Anterior cingulate cortex (tissue), 58 donors: ENCODE measurements at regions not wholly inside any gene's neighbourhood (a gene's known extent, or its start where the extent isn't known, plus 50 kb on each side); places are given as distances from the start of the nearest gene placed in this dataset.

Source experiments
- DNase-seq, 58 donors: peaks; one replicate each; lab custom pipeline; 2025; lab: John Stamatoyannopoulos, UW

DNA sequence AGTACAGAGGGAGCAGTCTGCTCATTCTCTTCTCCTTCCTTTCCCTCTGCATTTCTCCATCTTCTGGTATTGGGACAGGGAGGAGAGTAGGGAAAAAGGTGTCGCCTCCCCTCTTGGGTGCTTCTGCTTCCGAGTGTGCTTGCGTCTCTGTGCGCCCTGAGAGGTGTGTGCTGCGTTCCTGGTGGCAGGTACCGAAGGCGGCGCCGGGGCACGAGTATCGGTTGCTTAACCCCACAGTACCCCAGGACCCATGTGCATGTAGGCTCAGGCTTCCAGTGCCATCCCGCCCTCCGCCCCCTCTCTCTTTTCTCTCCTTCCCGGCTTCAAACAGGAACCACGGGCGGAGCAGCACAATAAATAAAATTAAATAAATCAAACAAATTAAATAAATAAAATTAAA is 169.3 kb upstream of the GLI3 start:
- DNase-seq: no peak

DNA sequence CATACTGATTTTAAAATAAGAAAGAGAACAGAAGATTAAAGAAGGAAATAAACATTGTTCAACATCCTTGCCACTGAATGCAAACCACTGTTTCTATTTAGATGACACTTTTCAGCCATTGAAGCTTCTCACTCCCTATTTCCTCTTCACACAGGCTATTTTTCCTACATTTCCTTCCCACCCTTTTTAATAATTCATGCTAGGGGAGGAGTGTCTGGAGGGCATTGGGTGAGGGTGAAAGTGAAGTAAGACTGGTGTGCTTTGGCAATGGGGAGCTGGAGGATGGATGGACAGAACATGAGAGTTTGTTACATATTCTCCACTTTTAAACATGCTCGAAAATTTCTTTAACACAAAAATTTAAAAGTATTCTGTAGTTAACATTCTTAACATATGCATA is 168.8 kb upstream of the GLI3 start:
- DNase-seq: no peak

DNA sequence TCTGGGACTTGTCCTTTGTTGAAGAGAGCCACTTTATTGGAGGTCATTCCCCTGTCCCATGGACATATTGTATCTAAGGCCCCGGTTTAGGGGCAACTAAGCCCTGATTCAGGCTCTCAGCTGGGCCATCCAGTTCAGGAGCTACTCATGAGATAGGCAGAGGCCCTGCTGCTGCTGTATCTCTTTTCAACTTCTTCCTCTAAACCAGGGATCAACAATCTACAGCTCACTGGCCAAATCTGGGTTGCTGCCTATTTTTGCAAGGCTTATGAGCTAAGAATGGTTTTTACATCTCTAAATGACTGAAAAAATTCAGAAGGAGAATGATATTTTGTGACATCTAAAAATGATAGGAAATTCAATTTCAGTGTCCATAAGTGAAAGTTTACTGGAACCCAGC is 166.8 kb upstream of the GLI3 start:
- DNase-seq: no peak

DNA sequence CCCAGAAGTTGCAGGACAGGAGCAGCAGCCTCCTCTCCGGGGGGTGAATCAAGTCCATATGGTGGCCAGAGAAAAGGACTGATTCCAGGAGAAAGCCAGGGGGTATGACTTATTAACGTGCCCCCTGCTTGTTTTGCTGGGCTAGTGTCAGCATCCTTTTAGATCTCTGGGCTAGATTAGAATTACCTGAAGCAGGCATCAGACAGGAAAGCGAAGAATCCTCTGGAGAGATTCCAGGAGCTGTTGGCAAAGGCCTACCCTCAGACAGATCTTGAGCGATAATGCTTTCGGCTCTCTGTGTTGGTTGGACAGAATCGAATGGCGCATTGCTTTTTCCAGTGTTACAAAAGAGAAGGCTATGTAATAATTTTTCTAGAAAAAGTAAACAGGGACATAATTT is 164.0 kb upstream of the GLI3 start:
- DNase-seq: no peak

DNA sequence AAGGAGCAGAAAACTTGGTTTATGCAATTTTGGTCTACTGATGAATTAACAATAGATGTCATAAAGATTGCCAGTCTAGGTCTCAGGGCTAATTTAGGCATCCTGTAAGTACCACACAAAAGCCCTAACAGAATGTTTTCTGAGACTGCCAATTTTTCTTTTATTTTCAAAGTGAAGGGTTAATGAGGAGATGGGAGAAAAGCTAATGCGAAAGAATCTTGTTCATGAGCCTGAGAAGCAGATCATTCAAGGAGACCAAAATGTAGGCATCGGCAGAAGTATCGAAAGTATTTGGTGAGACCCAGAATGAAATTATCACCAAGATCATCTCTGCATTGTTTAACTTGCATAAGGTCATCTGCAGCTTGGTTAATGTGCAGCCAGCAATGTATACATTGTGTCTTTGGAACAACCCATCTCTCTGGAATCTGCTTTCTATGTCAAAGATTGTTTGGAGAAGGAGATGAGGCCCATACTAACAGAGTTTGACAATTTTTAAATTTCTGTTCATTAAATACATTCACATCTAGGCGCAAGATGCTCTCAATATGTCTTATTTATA is 163.3 kb upstream of the GLI3 start:
- DNase-seq: no peak

DNA sequence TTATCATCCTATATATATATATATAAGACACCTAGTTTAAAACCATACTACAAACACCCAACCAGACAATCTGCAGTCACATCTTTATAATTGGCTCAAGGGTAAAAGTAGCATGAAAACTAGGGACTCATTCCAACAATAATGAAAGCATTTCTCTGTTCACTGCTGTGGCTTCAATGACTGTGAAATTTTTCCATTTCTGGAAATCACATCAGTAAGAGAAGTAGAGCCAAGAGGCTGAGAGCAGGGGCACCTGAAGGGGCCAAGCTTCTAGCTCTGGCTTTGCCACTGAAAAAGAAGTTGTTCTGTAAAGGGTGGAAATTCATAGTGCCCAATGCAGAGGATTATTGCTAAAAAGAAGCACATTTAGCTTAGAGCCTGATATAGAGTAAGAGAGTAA is 158.6 kb upstream of the GLI3 start:
- DNase-seq: no peak

DNA sequence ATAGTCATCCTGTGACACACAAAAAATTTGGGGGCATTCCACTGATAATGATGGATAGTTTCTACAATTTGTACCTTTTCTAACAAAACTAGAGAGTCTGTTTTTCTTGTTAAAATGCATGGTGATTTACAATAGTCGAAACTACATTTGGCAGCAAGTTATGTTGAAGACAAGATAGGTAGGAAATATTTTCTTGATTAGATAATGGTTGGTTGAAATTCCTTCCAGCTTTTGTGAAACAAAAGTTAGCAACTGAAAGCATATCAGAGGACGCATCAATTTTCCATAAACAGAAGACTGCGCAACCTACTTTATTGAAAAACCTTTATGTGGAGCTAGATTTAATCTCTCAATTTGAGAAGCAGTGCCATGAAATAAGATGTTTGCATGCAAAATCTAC is 155.8 kb upstream of the GLI3 start:
- no peak for DNase-seq

DNA sequence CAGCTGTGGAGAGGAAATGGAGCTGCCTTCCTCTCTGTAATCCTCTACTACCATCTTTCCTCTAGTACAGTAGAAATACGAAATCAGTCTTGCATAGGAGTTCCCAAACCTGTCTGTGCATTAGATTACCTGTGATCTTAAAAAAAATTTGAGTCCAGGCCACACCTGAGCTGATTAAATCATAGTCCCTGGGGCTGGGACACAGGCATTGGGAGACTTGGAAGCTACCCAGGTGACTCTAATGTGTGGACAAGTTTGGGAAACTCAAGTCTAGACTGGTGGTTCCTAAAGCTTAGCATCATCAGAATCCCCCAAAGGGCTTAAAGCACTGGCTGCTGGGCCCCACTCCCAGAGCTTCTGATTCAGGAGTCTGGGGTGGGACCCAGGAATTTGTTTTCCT is 152.7 kb upstream of the GLI3 start:
- DNase-seq: no peak

DNA sequence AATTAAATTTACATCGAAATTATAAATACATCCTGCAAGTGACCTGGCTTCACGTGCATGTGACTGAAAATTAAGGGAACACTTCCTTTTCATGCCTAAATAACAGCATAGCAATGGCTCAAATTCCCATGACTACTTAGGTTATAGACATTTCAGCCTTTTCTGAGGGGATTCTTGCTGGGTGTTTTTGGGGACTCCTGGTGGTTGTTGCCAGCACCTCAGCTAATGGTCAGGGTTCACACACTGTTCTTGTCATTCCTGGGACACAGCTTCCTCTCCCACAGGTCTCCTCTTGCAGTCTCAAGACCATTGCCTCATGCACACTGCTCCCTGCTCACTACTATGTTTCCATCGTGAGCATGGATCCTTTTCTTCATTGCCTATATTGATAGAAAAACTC is 148.9 kb upstream of the GLI3 start:
- DNase-seq: no peak

DNA sequence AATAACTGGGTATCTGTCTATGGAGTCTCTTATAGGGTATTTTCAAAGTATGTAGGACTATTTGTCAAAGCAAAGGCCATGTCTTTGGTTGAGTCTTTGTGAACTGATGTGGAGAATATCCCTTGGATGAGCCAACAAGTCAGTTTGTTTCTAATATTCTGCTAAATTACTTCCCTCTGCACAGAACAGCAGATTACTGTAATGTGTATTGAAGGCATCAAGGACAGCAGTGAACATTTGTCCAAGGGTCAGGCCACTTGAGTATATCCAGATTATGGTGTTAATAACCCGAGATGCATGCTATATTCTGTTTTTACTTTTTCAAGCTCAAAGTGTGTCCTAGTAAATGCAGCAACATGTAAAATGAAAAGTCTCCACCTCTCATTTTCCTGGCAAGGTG is 144.2 kb upstream of the GLI3 start:
- no peak for DNase-seq

DNA sequence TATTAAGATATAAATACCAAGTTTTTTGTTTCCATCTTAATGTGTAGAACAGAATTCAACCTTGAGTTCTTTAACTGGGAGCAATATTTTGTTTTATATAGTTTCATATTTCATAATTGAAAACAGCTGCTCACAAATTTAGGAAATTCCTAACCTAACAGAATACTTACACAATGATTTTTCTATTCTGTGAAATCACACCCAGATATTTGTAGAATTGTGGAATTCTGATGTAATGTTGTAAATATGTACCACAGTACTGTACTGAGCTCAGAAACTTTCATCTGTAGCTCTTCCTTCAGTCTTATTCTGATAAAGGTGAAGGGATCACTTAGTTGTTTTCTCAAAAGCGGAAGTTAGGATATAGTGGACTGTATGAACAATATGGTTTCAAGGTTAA is 143.4 kb upstream of the GLI3 start:
- no peak for DNase-seq

DNA sequence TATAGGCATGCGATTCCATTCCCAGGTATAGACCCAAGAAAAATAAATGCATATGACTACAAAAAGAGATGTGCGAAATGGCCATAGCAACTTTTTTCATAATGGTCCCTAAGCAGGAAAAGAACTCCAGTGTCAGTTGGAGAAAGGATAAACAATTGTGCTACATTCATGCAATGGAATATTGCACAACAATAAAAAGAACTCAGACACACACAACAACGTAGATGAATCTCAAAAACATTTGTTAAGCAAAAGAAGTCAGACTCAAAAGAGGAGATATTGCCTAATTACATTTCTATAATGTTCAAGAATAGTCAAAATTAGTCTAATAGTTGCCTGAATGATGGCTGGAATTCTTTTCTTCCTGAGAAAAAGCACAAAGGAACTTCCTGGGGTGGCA is 141.1 kb upstream of the GLI3 start:
- no peak for DNase-seq

DNA sequence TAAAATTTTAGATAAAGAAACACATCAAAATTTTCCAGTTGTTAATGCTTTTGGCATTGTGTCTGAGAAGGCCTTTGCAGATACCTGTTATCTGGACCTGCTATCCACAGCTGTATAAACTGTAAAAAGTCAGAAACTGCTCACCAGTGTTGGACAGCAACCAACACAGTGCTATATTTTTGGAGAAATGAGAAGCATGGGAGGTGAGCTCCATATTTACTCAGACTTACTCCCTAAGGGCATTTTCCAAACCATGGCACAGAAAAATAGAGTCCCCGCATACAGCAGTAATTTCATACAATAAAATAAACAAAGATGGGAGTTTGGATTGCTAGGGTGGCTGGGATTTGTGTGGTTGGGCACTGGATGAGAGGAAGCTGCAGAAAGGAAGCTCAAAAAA is 136.3 kb upstream of the GLI3 start:
- no peak for DNase-seq

DNA sequence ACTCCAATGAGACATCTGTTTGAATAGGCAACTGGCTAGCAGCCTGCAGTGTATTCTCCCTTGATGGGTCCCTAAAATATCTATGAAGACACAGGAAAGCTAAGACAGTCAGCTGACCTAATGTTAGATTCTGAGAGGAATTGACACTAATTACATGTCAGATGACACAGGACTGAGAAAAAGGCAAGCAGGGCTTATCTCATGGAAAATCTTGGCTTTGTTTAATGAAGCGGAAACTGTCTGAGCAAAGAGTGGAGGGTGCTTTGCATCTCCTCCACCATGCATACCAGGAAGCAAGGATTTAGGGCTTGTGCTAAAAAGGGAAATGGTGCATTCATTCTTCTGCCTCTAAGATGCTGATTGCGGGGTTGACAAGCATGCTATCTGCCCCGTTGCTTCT is 135.5 kb upstream of the GLI3 start:
- no peak for DNase-seq

DNA sequence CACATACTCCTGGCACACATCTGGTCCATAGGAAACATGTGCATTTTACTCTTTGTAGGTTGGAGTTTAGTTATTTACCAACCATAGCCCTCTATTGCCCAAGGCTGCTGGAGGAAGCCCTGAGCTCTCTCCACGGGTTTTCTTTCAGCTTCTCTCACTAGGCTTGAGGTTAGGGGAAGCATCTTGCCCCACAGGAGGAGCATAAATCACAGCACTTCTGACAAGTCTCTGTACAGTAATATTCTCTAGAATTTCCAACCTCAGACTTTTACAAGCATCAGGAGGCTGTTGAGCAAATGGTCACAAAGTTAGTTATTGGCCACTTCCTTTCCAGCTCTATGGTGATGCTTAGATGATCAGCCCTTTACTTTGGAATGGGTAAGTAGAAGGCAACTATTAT is 122.9 kb upstream of the GLI3 start:
- DNase-seq: no peak

DNA sequence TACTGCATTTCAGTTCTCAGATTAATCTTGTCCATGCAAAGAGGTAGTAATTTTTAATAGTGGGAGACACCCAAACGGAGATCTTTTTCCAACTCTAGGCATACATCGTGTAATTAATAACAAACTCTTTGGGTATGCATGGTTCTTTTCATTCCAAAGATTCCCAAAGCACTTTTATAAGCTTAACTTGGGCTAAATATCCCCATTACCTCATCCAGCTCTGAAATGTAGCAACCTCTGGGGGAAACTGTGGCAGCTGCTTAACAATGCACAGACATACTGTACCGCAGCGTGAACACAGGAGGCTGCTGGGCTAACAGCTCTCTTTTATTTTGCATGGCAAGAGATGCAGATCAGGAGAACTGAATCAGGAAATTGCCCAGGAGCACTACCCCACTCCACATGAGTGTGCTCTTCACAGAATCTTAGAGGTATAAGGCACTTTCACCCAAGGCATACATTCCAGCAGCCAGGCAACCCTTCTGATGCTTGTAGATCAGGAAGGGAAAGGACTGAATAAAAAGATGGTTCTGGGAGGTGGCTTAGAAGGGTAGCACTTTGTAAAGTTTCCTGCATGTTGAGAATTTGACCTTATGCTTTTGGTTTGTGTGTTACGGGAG is 114.4 kb upstream of the GLI3 start:
- DNase-seq: no peak

DNA sequence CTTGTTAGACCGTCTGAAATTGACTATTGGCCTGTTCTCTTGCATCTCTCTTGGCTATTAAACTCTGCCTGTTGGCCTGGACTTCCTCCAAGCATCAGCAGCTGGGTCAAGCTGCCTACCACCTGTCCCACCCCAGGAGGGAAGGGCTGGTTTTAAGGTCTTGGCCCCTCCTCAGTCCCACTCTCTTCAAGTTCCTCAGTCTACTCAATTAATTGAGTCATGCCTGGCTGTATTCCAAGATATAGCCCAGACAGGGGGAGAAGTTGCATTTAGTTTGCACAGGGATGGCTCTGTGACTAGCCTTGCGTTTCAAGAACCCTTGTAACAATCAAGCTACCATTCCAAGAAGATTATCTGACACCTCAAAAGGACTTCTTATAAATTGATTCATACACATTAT is 113.8 kb upstream of the GLI3 start:
- no peak for DNase-seq

DNA sequence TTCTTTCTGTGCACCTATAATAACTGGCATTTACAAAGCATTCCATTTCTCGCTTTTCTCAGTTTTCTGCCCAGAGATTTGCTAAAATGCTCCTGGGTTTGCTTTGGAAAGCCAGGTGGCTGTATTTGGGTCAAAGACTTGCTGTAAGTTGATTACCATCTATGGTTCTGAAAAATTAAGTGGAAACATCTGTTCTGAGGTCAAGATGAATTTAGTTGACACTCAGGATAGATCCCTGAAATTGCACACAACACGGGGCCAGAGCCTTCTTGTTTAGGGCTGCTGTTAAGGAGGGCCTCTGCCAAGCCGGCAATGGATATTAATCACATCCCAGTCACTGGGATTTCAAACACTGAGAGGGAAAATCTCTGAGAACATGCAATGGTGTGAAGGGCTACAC is 111.6 kb upstream of the GLI3 start:
- no peak for DNase-seq

DNA sequence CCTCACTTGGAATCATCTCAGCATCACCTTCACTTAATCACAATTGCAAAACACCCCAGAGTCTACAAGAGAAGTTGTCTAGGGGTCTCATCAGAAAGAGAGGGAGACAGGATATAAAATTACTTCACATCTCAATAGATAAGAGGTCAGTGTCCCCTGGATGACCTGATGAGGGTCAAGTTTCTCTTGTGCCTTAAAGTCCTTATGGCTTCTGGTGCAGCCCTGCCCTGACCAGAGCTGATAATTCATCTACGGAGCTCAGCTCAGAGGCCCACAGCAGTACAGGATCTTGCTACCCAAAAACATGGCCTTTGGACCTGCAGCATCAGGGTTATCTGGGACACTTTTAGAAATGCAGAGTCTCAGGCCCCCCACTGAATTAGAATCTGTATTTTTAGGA is 111.1 kb upstream of the GLI3 start:
- DNase-seq: no peak

DNA sequence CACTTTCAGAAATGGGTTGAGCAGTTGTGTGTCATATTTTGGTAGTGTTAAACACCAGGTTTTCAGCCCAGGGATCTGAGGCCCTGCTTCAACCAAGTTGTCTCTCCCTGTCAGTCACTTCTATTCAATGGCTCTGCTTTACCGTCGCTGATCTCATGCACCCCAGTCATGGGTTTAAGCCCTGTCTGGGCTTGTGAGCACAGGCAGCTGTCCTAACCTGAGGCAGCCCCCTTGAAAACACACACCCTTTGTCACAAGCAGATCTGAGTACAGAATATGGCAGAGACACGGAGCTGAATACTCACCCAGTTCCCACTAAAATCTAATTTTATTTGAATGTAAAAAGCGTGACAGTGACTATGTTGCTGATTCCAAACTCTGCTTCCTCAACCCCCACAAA is 110.6 kb upstream of the GLI3 start:
- peak in 1 of 58 donors; percentile 2 for DNase-seq

DNA sequence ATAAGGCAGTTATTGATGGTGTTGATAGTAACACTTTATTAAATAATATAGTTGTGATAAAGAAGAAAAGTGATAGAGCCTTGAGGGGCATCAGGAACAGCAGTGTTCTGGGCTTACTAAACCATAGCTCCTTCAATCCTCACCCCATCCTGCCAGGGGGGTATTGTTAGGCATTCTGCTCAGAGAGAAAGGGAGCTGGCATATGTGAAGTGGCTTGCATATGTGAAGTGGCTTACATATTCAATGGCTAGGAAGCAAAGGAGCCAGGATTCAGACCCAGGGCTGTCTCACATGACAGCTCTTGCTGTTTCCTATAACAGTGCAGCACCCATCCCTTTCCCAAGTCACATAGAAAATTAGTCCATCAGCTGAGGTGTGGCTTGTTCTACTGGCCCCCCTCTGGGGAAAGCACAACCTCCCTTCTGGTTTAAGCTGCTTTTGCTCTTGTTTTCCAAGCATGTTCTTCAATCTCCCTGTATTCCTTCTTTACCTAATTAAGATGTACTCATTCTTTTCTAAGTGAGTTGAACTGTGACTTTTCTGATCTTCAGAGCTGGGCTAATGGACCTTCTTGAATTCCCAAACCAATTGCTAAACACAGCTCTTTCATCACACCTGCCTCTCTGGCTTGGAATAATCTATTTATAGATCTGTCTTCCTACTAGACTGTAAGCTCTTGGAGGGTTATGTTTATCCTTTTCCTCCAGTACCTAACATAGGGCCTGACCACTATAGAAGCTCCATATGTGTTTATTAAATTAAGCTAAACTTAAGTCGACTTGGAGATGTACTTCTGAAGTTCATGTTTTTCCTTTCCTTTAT is 108.7 kb upstream of the GLI3 start:
- no peak for DNase-seq

DNA sequence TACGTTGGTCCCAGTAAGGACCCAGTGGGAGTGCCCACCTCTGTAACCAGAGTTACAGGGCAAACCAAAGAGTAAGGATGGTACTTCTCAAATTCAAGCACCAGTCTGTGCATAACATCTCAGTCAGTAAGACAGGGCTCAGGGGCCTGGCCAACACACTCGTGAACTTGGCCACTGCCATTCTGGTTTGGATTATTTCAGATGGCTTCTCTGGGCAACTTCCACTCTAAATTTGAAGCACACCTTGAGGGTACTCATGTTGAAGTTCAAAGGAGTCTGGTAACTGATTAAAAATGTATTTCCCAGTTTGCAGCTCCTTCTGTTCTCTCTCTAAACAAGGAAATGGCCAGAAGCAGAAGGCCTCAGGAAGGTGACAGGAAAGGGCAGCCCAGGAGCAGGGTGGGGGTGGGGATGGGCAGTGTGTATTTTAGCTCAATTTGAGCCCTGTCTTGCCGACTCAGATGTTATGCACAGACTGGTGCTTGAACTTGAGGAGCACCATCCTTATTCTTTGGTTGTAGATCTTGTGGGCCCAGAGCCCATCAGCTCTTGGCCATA is 107.3 kb upstream of the GLI3 start:
- DNase-seq: no peak
